Endothelial cell of hepatic sinusoid (primary cell): ENCODE measurements at regions not wholly inside any gene's neighbourhood (a gene's known extent, or its start where the extent isn't known, plus 50 kb on each side); places are given as distances from the start of the nearest gene placed in this dataset.
"Not testable (repeated sequence)": the region's sequence is repeated elsewhere in the genome, so short reads cannot be mapped to it uniquely, and the experiment has no call there.

Experiments
- in situ Hi-C: cut with HindIII; loops from 2 replicates; pipeline ENCODE4 v1.10.0; 2017; ENCODE audit warnings: low sequenced_read_pairs

DNA sequence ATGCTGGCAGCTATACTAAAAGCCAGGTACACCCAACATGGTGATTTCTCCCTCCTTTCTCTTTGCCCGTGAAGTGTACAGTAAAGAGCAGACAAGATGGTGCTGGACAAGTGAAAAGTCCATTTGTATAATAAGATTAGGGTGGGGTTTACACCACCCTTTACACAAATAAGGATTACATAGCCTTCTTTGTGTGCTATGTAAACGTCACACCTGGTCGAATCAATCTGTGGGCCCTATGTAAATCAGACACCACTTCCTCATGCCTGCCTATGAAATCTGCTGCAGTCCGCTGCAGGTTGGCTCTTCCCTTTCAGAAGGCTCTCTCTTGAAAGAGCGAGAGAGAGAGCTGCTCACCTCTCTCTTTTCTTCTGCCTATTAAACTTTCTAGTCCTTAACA is 1054.3 kb upstream of the SLC39A10 start:
- in situ Hi-C loops: no loop called here

DNA sequence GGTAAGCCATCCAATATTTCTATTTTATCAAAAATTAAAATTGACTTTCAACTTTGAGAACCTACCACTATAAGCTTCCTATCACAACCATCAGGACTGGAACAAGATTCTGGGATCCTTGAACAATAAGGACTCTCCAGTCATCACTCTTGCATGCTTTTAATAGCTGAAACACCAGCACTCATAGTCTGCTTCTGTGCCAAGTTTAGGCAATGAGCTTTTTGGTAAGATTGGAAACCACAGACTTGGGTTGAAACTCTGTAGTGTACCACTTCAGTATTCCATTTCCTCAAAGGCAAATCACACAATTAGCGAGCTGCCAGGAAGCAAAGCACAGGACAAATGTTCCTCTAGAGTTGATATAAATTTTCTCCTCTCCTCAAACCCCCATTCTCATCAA is 1065.8 kb upstream of the SLC39A10 start:
- in situ Hi-C loops: no loop called here

DNA sequence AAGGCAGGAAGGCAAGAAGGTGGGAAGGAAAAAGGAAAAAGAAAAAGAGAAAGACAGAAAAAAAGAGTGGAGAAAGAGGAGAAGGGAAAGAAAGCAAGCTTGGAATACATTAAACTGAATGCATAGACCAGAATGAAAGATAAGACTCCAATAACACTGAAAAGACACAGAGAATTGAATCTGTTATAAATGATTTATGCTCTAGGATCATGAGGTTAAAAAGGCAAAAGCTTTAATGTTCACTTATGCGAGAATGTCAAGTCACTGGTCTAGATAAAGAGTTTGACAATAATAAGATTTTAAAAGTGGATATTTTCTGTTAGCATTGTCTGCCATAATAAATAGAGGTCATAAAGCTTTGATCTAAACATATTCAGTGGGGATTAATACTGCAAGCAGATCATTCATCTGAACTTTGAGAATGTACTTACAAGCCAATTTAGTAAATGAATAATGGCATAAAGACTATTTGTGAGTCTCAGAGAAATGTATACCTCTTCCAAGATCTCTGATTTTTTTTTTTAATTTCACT is 1069.2 kb upstream of the SLC39A10 start:
- in situ Hi-C loops: no loop called here

DNA sequence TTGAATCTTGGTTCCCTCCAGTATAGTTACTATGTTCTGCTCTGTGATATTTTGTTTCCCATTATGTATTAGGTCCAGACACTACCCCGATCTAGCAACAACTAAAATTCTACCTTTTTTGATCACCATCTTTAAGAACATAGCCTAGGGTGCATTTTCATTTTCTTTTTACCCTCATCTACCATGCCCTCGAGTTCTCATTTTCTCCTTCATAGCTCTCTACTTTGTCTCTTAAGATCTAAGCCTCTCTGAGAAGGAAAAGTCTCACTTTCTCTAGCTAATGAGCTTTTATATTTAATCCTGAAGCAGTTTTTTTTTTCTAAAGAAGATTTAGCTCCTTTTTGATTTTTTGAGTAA is 1089.4 kb upstream of the SLC39A10 start:
- in situ Hi-C loops: no loop called here

DNA sequence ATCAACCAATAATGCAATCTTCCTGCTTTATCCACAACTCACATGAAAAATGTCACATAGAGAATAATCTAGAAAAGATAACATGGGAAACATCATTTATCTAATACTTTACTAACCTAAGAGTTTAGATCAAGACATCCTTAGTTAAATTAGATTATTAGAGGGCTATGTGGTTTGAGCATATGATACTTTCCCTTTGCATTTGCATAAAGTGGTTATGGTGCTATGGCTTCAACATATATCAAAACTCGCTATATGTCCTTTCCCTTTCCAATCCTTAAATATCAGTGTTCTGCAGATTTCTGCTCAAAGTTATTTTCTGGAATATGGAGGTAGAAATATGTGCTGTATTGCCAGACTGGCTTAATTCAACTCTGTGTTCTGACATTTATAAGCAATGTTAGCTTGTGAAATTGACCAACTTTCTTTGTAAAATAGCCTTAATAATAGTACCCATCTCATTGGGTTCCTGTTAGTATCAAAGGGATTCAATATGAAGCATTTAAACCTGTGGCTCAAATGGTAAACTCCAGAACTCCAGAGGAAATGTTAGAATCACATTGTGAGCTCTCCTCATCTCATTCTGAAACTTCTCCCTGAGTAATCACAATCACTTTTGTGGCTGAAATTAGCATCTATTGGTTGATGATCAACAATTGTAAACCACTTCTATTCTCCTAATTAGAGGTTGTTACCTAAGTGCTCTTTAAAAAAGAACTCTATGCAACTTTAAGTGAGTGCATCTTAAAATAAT is 1089.9 kb upstream of the SLC39A10 start:
- in situ Hi-C loops: no loop called here

DNA sequence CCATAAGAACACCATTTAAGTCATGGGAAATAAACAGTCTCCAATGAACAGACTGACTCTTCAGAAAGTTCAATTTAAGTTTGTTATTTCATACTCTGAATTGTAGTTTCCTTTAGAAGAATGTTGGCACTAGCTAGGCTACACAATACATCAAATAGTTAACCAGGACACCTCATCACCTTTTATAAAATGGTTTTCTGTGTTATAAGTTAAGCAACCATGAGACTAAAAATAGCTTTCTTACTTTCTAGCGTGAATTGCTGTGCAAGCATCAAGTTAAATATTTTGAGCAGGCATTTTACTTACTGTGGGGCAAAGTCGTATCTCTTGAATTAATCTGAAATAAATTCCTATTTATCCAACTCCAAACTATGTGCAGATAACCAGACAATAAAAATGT is 1092.6 kb upstream of the SLC39A10 start:
- in situ Hi-C loops: no loop called here

DNA sequence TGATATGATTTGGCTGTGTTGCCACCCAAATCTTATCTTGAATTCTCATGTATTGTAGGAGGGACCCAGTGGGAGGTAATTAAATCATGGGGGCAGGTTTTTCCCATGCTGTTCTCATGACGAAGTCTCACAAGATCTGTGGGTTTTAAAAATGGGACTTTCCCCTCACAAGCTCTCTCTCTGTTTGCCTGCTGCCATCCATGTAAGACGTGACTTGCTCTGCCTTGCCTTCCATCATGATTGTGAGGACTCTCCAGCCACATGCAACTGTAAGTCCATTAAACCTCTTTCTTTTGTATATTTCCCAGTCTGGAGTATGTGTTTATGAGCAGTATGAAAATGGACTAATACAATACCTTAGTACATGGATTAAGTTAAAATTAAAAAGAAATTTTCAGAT is 1094.7 kb upstream of the SLC39A10 start:
- in situ Hi-C loops: no loop called here

DNA sequence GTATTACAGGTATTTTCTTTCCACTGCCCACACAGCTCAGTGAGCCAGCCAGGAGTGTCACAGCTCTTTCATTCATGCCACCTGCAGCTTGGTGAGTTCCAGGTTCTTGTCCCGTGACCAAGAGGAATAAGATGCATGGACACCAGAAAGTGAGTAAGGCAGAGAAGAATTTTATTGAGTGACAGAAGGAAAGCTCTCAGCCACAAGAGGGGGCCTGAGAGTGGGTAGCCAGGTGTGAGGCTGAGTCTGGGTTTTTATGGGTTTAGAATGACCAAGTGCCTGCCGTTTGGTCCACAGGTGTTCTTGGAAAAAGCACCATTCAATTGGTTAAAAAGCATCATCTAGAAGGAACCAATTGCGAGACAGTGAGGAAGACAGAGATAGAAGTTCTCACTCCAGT is 1097.1 kb upstream of the SLC39A10 start:
- in situ Hi-C loops: no loop called here

DNA sequence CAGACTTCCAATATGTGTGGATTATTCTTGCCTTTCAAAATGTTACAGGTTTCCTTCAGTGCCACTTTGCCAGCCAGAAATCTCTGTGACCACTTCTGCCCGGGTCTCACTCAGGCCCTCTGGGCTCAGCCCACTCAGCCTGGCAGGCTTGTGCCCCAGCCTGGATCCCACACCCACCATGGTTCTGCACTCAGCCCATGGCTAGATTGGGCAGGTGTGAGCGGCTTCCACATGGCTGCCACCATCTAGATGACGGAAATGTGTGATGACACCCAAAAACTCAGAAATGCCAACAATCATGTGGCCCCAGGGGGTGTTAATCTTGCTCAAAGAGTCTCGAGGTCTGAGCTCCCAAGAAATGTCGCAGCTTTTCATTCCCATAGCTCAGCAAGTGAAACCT is 1097.5 kb upstream of the SLC39A10 start:
- in situ Hi-C loops: no loop called here

DNA sequence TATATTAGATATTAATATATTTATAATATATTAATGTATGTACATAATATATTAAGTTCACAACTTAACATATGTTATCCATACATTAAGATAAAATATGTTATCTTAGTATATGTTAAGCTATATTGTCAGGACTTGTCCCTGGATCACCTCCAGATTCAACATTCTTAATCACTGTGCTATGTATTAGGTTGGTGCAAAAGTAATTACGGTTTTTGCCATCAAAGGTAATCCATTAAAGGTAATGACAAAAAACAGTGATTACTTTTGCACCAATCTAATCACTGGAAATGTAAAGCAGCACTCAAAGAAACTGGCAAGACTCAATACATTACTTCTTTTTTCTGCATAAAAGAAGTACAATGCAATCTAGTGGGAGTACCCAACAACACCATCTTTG is 1099.0 kb upstream of the SLC39A10 start:
- in situ Hi-C loops: no loop called here

DNA sequence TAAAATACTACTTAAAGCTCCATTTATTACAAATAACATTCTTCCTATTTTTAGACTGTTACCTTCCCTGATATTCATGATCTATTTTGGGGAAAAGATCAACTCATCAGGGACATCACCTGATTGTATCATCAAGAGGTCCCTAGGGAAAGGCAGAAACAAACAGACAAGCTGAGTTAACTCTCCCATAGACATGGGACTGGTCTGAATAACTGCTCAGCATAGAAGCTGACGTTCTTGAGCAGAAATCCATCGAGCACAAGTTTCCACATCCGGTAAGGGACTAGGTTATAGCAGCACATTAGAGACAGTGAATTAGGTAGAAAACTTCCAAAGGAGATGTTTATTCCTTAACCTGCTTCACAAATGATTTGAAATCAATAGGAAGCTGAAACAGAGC is 1100.4 kb upstream of the SLC39A10 start:
- in situ Hi-C loops: no loop called here

DNA sequence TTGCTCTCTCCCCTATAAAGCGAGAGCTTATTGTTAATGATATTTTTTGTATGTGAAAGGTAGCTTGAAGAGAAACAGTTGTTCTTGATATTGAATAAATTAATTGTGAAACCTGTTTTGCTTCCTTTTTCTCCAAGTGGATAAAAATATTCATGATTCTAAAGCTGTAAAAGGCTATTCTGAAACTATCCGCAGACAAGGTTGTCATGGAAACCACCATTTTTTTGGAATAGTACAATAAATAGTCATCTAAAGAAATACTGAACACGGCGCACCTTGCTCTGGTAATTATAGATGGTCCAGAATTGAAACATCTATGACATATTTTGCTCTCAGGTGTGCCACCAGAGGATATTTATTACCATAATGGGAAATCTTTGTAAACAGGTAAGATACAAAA is 1103.0 kb upstream of the SLC39A10 start:
- in situ Hi-C loops: no loop called here

DNA sequence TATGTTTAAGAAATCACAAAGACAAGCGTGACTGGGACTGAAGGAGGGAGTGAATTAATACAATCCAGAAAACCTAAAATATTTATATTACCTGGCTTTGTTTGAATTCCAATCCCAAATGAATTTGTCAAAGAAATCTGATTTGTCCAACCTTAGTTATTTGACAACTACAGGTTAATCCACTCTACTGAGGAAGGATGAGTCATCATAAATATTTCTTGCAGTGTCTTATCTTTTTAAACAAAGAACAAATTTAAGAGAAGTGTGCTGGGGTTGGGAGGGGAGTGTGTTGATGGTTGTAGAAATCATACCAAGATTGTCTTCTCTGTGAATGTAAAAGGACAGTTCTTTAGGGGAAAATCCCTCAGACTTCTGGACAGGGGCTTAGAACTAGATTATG is 1106.3 kb upstream of the SLC39A10 start:
- in situ Hi-C loops: no loop called here

DNA sequence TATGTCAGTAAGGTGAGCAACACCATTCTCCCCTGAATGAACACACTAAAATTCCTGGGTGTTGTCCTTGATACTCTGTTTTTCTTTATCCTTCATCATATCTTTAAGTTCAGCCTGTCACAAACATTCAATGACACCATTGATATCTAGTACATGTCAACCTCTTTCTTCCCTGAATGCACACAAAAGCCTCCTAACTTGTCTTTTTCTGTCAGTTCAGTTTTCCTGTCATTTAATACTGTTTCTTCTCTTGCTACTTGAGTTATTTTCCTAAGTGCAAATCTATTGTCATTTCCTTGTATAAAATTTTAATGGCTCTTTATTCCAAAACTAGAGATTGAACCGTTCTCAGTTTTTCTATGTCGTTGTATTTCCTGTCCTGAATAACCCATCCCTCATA is 1107.6 kb upstream of the SLC39A10 start:
- in situ Hi-C loops: no loop called here

DNA sequence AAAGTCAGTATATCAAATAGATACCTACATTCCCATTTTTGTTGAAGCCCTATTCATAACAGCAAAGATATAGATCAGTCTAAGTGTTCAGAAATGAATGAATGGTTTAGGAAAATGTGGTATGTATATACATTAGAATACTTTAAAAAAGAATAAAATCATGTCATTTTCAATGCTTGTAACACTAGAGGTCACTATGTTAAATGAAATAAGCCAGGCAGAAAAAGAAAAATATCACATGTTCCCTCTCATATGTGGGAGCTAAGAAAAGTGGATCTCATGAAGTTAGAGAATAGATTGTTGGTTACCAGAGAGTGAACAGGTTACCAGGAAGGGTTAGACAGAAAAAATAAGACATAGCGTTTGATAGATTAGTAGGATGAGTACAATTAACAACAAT is 1111.0 kb upstream of the SLC39A10 start:
- in situ Hi-C loops: no loop called here

DNA sequence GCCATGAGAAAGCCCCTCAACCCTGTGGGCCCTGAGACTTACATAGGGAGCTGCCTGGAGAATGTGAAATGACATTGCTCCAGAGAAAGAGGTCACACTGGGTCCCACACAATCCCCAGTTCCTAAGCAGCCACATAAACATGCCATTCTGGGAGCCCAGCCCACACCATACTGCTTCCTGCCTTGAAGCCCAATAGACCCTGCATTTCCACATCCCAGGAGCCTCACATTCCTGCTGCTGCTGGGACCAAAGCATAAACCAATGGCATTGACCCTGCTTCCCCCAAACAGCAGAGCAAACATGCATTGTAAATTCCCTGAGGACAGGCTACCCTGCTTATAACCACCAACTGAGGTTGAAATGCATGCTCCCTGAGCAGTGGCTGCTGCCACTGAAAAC is 1117.6 kb upstream of the SLC39A10 start:
- in situ Hi-C loops: no loop called here

DNA sequence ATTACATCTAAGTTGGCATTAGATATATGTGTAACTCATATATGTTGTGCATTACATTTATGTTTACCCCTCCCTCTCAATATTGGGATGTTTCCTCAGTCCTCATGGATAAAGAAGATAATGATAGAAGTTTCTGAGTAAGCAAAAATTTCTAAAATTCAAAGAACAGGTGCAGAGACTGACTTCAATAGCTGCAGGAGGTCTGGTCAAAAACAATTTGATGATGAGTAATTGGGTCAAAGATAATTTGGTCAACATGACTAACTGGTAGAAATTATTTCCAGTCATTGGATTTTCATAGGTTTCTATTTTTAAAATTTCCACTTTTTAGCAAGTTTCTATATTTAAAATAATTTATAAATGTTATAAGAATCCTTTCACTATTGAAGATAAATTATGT is 1130.9 kb upstream of the SLC39A10 start:
- in situ Hi-C loops: no loop called here

DNA sequence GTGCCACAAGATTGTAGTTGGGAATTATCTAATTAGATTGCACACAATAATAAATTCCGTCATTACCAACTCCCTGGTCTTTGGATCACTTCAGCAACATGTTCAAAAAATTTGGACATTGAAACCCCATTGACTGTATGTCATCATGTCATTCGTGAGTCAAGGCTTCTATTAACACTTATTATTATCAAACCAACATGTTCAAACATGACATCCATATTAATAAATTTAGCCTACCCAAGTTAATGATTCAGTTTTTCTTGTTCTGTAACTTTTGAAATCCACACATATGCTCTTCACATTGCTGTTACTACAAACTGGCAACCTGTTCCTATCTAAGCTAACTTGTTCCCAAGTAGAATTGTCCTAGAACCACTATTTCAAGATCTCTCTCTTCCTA is 1142.7 kb upstream of the SLC39A10 start:
- in situ Hi-C loops: no loop called here

DNA sequence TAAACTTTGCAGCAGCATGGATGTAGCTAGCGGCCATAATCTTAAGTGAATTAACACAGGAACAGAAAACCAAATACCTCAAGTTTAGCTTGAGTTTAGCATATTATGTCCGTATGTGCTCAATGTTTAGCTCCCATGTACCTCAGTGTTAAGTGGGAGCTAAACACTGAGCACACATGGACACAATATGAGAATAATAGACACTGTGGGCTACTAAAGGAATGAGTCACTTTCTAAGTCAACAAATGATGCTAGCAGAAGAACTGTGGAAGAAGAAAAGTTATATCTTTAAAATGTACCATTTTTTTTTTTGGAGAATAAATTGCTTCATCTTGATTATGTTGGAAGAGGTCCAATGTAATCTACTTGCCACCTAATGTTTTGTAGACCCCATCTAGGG is 1146.0 kb upstream of the SLC39A10 start:
- in situ Hi-C loops: not testable (repeated sequence)

DNA sequence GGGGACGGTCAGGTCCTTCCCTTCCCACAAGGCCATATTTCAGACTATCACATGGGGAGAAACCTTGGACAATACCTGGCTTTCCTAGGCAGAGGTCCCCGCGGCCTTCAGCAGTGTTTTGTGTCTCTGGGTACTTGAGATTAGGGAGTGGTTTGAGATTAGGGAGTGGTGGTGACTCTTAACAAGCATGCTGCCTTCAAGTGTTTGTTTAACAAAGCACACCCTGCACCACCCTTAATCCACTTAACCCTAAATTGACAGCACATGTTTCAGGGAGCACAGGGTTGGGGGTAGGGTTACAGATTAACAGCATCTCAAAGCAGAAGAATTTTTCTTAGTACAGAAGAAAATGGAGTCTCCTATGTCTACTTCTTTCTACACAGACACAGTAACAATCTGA is 1152.2 kb upstream of the SLC39A10 start:
- in situ Hi-C loops: not testable (repeated sequence)

DNA sequence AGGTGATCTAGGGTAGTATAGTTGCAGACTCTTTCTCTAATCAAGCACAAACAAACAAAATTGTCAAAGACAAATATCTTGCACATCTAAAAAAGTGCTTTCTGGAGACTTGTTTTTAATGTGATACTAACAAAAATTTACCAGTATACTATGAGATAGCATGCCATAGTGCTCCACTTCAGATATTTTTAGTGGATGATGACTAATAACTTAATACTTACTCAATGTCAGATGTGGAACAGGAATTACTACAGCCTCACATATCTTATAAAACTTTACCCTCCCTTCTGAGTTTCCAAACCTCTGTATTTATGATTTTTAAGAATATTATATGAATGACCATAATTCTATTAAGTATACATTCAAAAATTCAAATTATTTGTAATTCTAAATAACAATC is 1162.0 kb upstream of the SLC39A10 start:
- in situ Hi-C loops: no loop called here

DNA sequence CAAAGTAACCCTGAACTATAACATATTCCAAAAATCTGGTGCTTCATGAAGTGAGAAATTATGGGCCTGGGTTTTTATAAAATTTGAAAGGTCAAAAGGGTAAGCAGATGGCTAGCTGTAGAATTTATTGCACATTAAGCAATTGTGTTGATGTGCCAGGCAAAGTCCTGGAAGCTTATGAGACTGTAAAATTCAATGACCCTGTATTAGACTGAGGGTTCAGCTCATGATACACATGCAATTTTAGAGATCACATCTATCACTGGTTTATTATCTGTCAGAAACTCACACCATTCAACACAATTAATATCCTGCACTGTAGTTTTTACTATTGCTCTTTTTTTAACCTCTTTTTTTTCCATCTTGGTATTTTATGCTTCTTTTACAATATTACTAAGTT is 1162.6 kb upstream of the SLC39A10 start:
- in situ Hi-C loops: no loop called here

DNA sequence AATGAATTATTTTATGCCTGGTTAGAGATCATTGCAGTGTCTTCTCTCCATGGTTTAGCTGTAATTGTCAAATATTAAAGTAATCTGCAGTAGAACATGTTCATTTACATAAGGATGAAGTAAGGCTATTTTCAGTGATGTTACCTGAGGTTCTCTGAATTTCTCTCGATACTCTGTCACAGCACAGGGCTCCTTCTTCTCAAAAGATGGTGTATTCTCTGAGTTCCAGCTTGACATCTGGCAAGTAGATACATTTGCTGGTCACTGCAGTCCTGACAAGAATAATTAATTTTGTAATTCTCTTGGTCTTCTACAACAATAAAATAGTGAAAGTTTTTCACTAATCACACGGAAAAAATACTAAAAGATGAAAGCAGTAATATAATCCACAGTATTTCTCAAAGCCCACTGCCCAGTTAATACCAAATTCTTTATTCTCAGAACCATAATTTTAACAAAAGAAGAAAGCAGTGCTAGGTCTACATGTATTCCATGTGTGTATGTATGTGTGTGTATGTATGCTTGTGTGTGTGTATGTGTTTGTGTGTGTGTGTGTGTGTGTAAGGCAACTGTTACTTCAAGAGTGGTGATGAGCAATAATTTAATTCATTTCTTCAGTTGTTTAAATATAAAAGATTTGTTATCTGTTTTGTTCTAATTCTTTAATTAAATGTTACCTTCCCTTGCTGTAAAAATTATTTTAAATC is 1165.5 kb upstream of the SLC39A10 start:
- in situ Hi-C loops: no loop called here
